OCI-LY1 (cell line): ENCODE measurements at regions not wholly inside any gene's neighbourhood (a gene's known extent, or its start where the extent isn't known, plus 50 kb on each side); places are given as distances from the start of the nearest gene placed in this dataset.

Experiments
- H2AFZ ChIP-seq: fragments of 200-600 bp; sonication (generic), shearing (Covaris generic); 2 replicates; pipeline ENCODE4 v1.6.0; 2014; ENCODE audit warnings: antibody characterized with exemption, mild to moderate bottlenecking, low read length
- H3F3A ChIP-seq: fragments of 200-600 bp; sonication (generic), shearing (Covaris generic); 2 replicates; pipeline ENCODE4 v1.6.0; 2014; ENCODE audit warnings: mild to moderate bottlenecking, antibody characterized with exemption, low read length, moderate library complexity; ENCODE audit not compliant: insufficient read depth
- H3K27ac ChIP-seq: fragments of 200-600 bp; sonication (generic); 2 replicates; pipeline ENCODE4 v1.5.1; 2014; ENCODE audit warnings: low read length, mixed run types, mild to moderate bottlenecking, low read depth; ENCODE audit not compliant: poor library complexity, severe bottlenecking
- H3K27me3 ChIP-seq: fragments of 200-600 bp; sonication (generic); 2 replicates; pipeline ENCODE4 v1.6.0; 2014; ENCODE audit warnings: antibody characterized with exemption, mild to moderate bottlenecking, low read length, moderate library complexity; ENCODE audit not compliant: insufficient read depth
- H3K36me3 ChIP-seq: fragments of 200-600 bp; sonication (generic); 2 replicates; pipeline ENCODE4 v1.6.1; 2014; ENCODE audit warnings: mild to moderate bottlenecking, antibody characterized with exemption, low read length, moderate library complexity, mixed read lengths; ENCODE audit not compliant: insufficient read depth
- H3K4me1 ChIP-seq: fragments of 200-600 bp; sonication (generic); 2 replicates; pipeline ENCODE4 v1.5.1; 2014; ENCODE audit warnings: mild to moderate bottlenecking, low read length, moderate library complexity; ENCODE audit not compliant: insufficient read depth, severe bottlenecking
- H3K4me2 ChIP-seq: fragments of 200-600 bp; sonication (generic), shearing (Covaris generic); 2 replicates; pipeline ENCODE4 v1.6.1; 2014; ENCODE audit warnings: low read length
- H3K4me3 ChIP-seq: fragments of 200-600 bp; sonication (generic); 2 replicates; pipeline ENCODE4 v1.5.1; 2014; ENCODE audit warnings: low read length, low read depth, mild to moderate bottlenecking, mixed read lengths; ENCODE audit not compliant: poor library complexity, severe bottlenecking
- H3K79me2 ChIP-seq: fragments of 200-600 bp; shearing (Covaris generic); 2 replicates; pipeline ENCODE4 v1.6.1; 2016; ENCODE audit warnings: mixed run types, low read length, mixed read lengths; ENCODE audit not compliant: insufficient read depth
- H3K9ac ChIP-seq: fragments of 200-600 bp; sonication (generic), shearing (Covaris generic); 2 replicates; pipeline ENCODE4 v1.6.1; 2014; ENCODE audit warnings: mild to moderate bottlenecking, low read length, mixed read lengths
- H3K9me2 ChIP-seq: fragments of 200-600 bp; sonication (generic), shearing (Covaris generic); 2 replicates; pipeline ENCODE4 v1.6.1; 2014; ENCODE audit warnings: low read depth, mild to moderate bottlenecking, low read length, mixed read lengths
- H3K9me3 ChIP-seq: fragments of 200-600 bp; shearing (Covaris generic); 2 replicates; pipeline ENCODE4 v1.6.1; 2014; ENCODE audit warnings: low read length, mixed read lengths
- H4K20me1 ChIP-seq: fragments of 200-600 bp; sonication (generic), shearing (Covaris generic); 2 replicates; pipeline ENCODE4 v1.6.0; 2016; ENCODE audit warnings: mild to moderate bottlenecking, low read length; ENCODE audit not compliant: insufficient read depth
- CTCF ChIP-seq: fragments of 200-600 bp; sonication (generic), shearing (Covaris generic); IDR thresholded peaks from 2 replicates; pipeline ENCODE4 v1.5.1; 2017; ENCODE audit warnings: mild to moderate bottlenecking, antibody characterized with exemption, low read length, moderate library complexity, mixed read lengths
- EZH2 ChIP-seq: fragments of 200-600 bp; sonication (generic), shearing (Covaris generic); IDR thresholded peaks from 2 replicates; pipeline ENCODE4 v1.8.0; 2017; ENCODE audit warnings: borderline replicate concordance, mixed run types, mild to moderate bottlenecking, antibody characterized with exemption, low read length, moderate library complexity, mixed read lengths

GRCh38 chr12:66051361-66051760 lies 79.2 kb downstream of the LLPH start:
- Histone ChIP-seq H2AFZ (no peak overlapping the region), H3K9ac (no peak overlapping the region), H3K4me2 (no peak overlapping the region), H4K20me1 (no peaks in the 10 kb centered on the region), H3K9me3 (no peaks in the 10 kb centered on the region), H3K4me1 (no peaks in the 10 kb centered on the region), H3K27me3 (no peaks in the 10 kb centered on the region), H3K9me2 (no peaks in the 10 kb centered on the region), H3K27ac (no peak overlapping the region), H3K79me2 (no peaks in the 10 kb centered on the region), H3K4me3 (no peak overlapping the region), H3K36me3 (no peaks in the 10 kb centered on the region), H3F3A (no peaks in the 10 kb centered on the region)
- TF ChIP-seq CTCF (no peak), EZH2 (no peak)

DNA sequence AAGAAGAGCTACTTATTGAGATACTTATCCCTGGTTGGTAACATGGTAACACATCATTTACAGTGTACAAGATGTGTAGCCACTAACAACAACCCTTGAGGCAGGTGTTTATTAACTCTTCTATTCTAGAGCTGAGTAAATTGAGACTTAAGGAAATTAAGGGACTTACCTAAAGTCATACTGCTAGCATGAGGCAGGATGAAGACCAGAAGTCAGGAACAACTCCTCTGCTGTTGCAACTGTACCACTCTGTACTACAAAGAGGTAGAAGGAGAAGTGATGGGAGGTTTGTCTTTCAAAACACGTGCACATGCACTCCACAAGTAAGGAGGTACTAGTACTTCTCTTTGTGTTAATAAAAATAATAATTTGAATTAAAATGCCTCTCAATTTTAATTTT lies 79.9 kb downstream of the LLPH start:
- Histone ChIP-seq H3F3A (no peaks in the 10 kb centered on the region), H3K36me3 (no peaks in the 10 kb centered on the region), H3K9me3 (no peaks in the 10 kb centered on the region), H3K79me2 (no peaks in the 10 kb centered on the region), H3K9me2 (no peaks in the 10 kb centered on the region), H3K27me3 (no peaks in the 10 kb centered on the region), H3K4me1 (no peaks in the 10 kb centered on the region), H3K4me3 (no peak overlapping the region), H3K9ac (no peak overlapping the region), H2AFZ (no peak overlapping the region), H3K4me2 (no peak overlapping the region), H4K20me1 (no peaks in the 10 kb centered on the region), H3K27ac (no peak overlapping the region)
- TF ChIP-seq CTCF (no peak), EZH2 (no peak)

GRCh38 chr12:66050283-66050576 lies 80.3 kb downstream of the LLPH start:
- Histone ChIP-seq H2AFZ (no peak overlapping the region), H3F3A (no peaks in the 10 kb centered on the region), H3K9me2 (no peaks in the 10 kb centered on the region), H3K9me3 (no peaks in the 10 kb centered on the region), H3K4me1 (no peaks in the 10 kb centered on the region), H3K4me2 (no peak overlapping the region), H3K27ac (no peak overlapping the region), H4K20me1 (no peaks in the 10 kb centered on the region), H3K36me3 (no peaks in the 10 kb centered on the region), H3K79me2 (no peaks in the 10 kb centered on the region), H3K27me3 (no peaks in the 10 kb centered on the region), H3K9ac (no peak overlapping the region), H3K4me3 (no peak overlapping the region)
- TF ChIP-seq EZH2 (no peak), CTCF (no peak)
